ENCODE measurements at regions not wholly inside any gene's neighbourhood (a gene's known extent, or its start where the extent isn't known, plus 50 kb on each side); places are given as distances from the start of the nearest gene placed in this dataset.

DNA sequence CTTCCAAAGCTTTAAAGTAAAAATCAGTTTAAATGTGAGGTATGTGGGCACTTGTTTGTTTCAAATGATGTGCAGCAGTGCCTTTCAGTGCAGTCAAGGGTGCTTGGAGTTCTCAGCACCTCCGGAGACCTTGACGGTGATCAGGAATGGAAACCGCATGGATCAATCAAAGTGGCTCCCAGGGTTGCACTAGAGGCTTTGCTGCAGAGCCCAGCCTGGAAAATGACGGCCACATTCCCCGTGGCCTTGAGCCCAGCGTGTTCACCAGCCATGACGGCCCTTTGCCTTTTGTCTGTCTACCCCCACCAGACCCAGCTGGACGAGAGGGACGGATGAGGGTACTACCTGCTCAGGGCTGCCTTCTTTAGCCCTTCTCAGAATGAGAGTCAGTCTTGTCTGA is 320.0 kb downstream of the TEX29 start:
- Histone ChIP-seq H3K4me3 (replicated peaks in 1 of 3) (no peak overlapping the region), H3K27ac (no peak overlapping the region), H3K4me1 (no peaks in the 10 kb centered on the region), H3K36me3 (no peaks in the 10 kb centered on the region), H3K27me3 (no peaks in the 10 kb centered on the region), H3K9me3 (no peaks in the 10 kb centered on the region)
- 40 to 43% methylated on average over 9 of the region's 9 CpGs for WGBS, 2 donors
- DNase-seq: no peak
- intact Hi-C loops (cut with DNase I): no loop called here
- no peak for TF ChIP-seq POLR2A (IDR thresholded peaks at IDR 0.05)
- TF ChIP-seq, protein P1, sequence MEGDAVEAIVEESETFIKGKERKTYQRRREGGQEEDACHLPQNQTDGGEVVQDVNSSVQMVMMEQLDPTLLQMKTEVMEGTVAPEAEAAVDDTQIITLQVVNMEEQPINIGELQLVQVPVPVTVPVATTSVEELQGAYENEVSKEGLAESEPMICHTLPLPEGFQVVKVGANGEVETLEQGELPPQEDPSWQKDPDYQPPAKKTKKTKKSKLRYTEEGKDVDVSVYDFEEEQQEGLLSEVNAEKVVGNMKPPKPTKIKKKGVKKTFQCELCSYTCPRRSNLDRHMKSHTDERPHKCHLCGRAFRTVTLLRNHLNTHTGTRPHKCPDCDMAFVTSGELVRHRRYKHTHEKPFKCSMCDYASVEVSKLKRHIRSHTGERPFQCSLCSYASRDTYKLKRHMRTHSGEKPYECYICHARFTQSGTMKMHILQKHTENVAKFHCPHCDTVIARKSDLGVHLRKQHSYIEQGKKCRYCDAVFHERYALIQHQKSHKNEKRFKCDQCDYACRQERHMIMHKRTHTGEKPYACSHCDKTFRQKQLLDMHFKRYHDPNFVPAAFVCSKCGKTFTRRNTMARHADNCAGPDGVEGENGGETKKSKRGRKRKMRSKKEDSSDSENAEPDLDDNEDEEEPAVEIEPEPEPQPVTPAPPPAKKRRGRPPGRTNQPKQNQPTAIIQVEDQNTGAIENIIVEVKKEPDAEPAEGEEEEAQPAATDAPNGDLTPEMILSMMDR (IDR thresholded peaks at IDR 0.05): no peak

DNA sequence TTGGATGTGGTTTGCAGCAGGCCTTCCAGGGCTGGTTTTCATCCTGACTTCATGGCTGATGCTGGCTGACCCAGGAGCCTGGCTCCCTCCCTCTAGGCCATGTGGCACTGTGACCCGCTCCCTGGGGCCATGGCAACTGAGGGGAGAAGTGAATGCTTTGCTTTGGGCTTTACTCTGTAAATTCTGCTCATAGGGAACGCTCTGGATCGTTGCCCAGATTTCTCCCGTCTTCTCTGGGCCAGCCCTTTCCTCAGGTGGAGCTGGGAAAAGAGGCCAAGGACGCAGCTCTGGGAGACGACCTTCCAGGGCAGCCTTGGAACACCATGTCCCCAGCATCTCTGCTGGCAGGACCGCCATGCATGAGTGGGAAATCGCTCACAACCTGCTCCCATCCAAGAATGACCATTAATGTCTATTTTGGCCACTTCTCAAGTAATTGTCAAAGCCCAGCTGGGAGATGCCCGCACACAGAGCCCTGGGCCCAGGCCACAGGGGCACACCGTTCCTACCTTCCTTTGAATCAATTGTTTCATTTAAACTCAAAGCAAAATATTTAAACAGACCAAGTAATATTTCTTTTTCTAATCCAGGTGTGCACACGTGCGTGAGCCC is 321.8 kb downstream of the TEX29 start:
- Histone ChIP-seq H3K4me1 (no peaks in the 10 kb centered on the region), H3K9me3 (no peaks in the 10 kb centered on the region), H3K4me3 (replicated peaks in 1 of 3) (no peak overlapping the region), H3K27me3 (no peaks in the 10 kb centered on the region), H3K36me3 (no peaks in the 10 kb centered on the region), H3K27ac (no peak overlapping the region)
- TF ChIP-seq, protein P1 (IDR thresholded peaks at IDR 0.05): no peak
- no peak for TF ChIP-seq POLR2A (IDR thresholded peaks at IDR 0.05)
- intact Hi-C loops (cut with DNase I): no loop called here
- no peak for DNase-seq
- 64 to 77% methylated on average over 11 to 12 of the region's 12 CpGs for WGBS, 2 donors

DNA sequence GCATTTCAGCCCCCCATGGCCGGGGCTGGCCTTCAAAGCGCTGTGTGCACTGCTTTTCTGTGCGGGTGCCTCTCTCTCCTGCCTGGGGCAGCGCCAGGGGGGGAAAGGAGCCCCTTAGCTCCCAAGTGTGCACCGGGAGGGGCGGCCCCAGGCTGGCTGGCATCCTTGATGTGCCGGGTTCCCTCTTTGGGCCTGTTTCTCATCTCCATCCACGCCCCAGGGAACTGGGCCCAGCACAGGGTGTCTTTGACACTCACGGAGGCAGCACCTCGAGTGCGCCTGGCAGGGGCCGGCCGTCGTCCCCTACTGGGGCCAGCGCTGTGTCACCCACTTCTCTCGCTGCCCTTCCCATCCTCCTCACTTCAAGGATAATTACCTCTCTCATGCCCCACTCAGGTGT is 324.3 kb downstream of the TEX29 start:
- TF ChIP-seq, protein P1 (IDR thresholded peaks at IDR 0.05): no peak
- TF ChIP-seq POLR2A (IDR thresholded peaks at IDR 0.05): no peak
- Histone ChIP-seq H3K4me1 (no peaks in the 10 kb centered on the region), H3K9me3 (no peaks in the 10 kb centered on the region), H3K27ac (no peak overlapping the region), H3K4me3 (replicated peaks in 1 of 3) (no peak overlapping the region), H3K27me3 (no peaks in the 10 kb centered on the region), H3K36me3 (no peaks in the 10 kb centered on the region)
- WGBS, 2 donors: 83 to 86% methylated on average over 14 to 16 of the region's 16 CpGs
- DNase-seq: no peak
- intact Hi-C loops (cut with DNase I): no loop called here

DNA sequence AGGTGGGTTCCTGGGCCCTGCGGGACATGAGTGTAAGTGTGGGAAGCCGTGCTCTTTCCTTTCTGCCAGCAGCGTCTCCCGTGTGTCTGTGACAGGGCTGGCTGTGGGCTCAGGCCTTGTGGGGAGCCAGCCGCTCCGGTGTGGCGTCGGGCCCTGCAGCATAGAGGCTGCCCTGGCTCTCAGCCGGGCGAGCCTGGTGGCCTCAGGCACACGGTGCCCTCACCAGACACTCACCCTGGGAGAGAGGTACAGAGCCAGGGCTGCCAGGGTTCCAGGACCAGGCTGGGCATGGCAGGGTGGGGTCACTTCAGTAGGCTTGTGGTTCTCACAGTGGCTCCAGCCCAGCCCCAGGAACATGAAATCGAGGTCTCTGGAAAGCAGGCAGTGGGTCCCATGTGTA is 324.8 kb downstream of the TEX29 start:
- 91 to 100% methylated on average over 3 to 12 of the region's 12 CpGs for WGBS, 2 donors
- no peak overlapping the region for H3K27ac ChIP-seq
- H3K4me3 ChIP-seq (replicated peaks in 1 of 3): no peak overlapping the region
- no peak for DNase-seq
- intact Hi-C loops (cut with DNase I): no loop called here
- H3K36me3 ChIP-seq: no peaks in the 10 kb centered on the region
- no peaks in the 10 kb centered on the region for H3K27me3 ChIP-seq
- TF ChIP-seq, protein P1 (IDR thresholded peaks at IDR 0.05): no peak
- TF ChIP-seq POLR2A (IDR thresholded peaks at IDR 0.05): no peak
- no peaks in the 10 kb centered on the region for H3K4me1 ChIP-seq
- H3K9me3 ChIP-seq: no peaks in the 10 kb centered on the region

DNA sequence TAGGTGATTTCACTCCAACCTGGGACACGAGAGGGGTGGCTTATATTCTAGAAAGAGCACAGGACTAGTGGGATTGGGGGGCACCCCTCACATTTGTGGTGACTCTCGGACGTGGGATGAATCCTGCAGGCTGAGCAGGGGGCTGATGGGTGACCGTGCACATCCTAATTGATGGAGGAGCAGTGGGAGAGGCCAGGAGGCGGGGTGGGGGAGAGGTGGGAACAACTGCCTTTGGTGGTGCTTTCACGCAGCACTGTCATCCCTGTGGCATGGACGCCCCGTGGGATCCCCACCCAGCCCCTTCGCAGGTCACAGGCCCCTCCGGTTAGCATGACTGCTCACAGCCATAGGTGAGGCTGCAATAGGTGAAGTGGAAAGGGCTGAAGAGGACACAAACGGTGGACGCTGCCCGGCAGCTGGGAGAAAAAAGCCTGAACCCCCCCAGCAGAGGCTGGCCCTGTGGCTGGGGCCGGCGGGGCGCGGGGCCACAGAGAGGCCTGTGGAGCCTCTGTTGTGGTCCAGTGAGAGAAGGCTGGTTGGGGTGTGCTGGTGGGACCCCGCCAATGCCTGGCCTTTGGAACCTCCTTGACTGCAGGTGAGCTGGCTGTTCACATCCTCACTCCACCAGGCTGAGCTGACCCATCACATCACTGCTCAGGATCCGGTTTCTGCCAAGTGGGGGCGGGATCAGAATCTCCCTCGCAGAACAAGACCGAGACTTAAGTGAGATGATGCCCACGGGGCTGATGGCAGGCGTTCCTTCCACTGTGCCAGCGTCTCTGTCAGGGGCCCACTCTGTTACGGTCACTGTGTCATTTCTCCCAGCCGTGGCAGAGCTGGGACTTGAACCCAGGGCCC is 325.4 kb downstream of the TEX29 start:
- no peak overlapping the region for H3K27ac ChIP-seq
- DNase-seq: no peak
- H3K4me3 ChIP-seq (replicated peaks in 1 of 3): no peak overlapping the region
- H3K27me3 ChIP-seq: no peaks in the 10 kb centered on the region
- no peaks in the 10 kb centered on the region for H3K36me3 ChIP-seq
- no peaks in the 10 kb centered on the region for H3K4me1 ChIP-seq
- no peak for TF ChIP-seq POLR2A (IDR thresholded peaks at IDR 0.05)
- TF ChIP-seq, protein P1 (IDR thresholded peaks at IDR 0.05): no peak
- intact Hi-C loops (cut with DNase I): no loop called here
- 86 to 89% methylated on average over 21 to 27 of the region's 27 CpGs for WGBS, 2 donors
- H3K9me3 ChIP-seq: no peaks in the 10 kb centered on the region
